H1 (cell line): ENCODE measurements at regions not wholly inside any gene's neighbourhood (a gene's known extent, or its start where the extent isn't known, plus 50 kb on each side); places are given as distances from the start of the nearest gene placed in this dataset.

Experiments
- CTCF ChIA-PET: fragments of 300-600 bp; sonication (Branson Sonifier 250); formaldehyde crosslinking; loops from one replicate; lab custom pipeline; 2021; ENCODE audit not compliant: partially characterized antibody; lab: Charles Lee
- POLR2A ChIA-PET: fragments of 300-600 bp; sonication (Branson Sonifier 250); formaldehyde crosslinking; loops from one replicate; lab custom pipeline; 2021; ENCODE audit warnings: inconsistent platforms; ENCODE audit not compliant: partially characterized antibody; lab: Charles Lee
- DNase-seq, 2 experiments: peaks; one replicate each; pipeline versions ENCODE4 v3.0.0 to v3.0.0-alpha.2; 2010 to 2022; ENCODE audit warnings: low spot score in 2 of 2, low read depth in 1 of 2, mixed read lengths in 1 of 2
- FAIRE-seq: peaks from 2 replicates; lab custom pipeline; 2011; peaks lifted over from hg19 to GRCh38; lab: Jason Lieb, UNC
- H2AFZ ChIP-seq: 2 replicates; pipeline ENCODE4 v1.8.1; 2012; ENCODE audit warnings: low read length, inconsistent platforms
- H2AK5ac ChIP-seq: 2 replicates; pipeline ENCODE4 v1.6.1; 2013; ENCODE audit warnings: low read depth, low read length
- H2BK120ac ChIP-seq: replicated peaks from 2 replicates; pipeline ENCODE3; 2013; ENCODE audit warnings: low read depth, low read length, inconsistent platforms
- H2BK12ac ChIP-seq: 2 replicates; pipeline ENCODE4 v1.6.1; 2013; ENCODE audit warnings: low read depth, low read length
- H2BK15ac ChIP-seq: 2 replicates; pipeline ENCODE4 v1.6.1; 2013; ENCODE audit warnings: low read length
- H2BK20ac ChIP-seq: 2 replicates; pipeline ENCODE4 v1.6.1; 2013; ENCODE audit warnings: low read length
- H2BK5ac ChIP-seq: 2 replicates; pipeline ENCODE4 v1.6.1; 2013; ENCODE audit warnings: low read depth, low read length
- H3K14ac ChIP-seq: 2 replicates; pipeline ENCODE4 v1.6.1; 2013; ENCODE audit warnings: inconsistent platforms; ENCODE audit not compliant: insufficient read length
- H3K18ac ChIP-seq: 2 replicates; pipeline ENCODE4 v1.6.1; 2013; ENCODE audit warnings: low read length; ENCODE audit errors: extremely low read depth
- H3K23ac ChIP-seq: 2 replicates; pipeline ENCODE4 v1.6.1; 2013; ENCODE audit warnings: inconsistent platforms; ENCODE audit not compliant: insufficient read length
- H3K23me2 ChIP-seq: 2 replicates; pipeline ENCODE4 v1.6.1; 2013; ENCODE audit warnings: low read depth, low read length
- H3K27ac ChIP-seq: 2 replicates; pipeline ENCODE4 v1.6.1; 2011; ENCODE audit warnings: low read depth, low read length, inconsistent platforms
- H3K27me3 ChIP-seq, 4 experiments: replicated peaks in 1 of 4; 1 replicate in 1 of 4; 2 replicates in 3 of 4; pipeline versions ENCODE4 v1.6.1 to v1.8.1; 2011 to 2013; ENCODE audit warnings: low read length in 3 of 4, mild to moderate bottlenecking in 3 of 4, inconsistent platforms in 2 of 4, mixed read lengths in 2 of 4, moderate library complexity in 1 of 4; ENCODE audit not compliant: control insufficient read depth in 3 of 4, insufficient read depth in 3 of 4; ENCODE audit errors: extremely low read depth in 1 of 4
- H3K36me3 ChIP-seq, 4 experiments: 2 replicates each; pipeline versions ENCODE4 v1.6.1 to v1.8.1; 2011 to 2013; ENCODE audit warnings: mild to moderate bottlenecking in 4 of 4, low read length in 3 of 4, moderate library complexity in 2 of 4, control low read depth in 1 of 4, inconsistent platforms in 1 of 4; ENCODE audit not compliant: insufficient read depth in 4 of 4, control insufficient read depth in 2 of 4
- H3K4ac ChIP-seq: replicated peaks from 2 replicates; pipeline ENCODE3; 2013; ENCODE audit warnings: low read length, low read depth, mixed read lengths, inconsistent platforms; ENCODE audit not compliant: insufficient read length
- H3K4me1 ChIP-seq, 4 experiments: replicated peaks in 1 of 4; 1 replicate in 1 of 4; 2 replicates in 3 of 4; pipeline versions ENCODE4 v1.6.1 to v1.8.1; 2011 to 2013; ENCODE audit warnings: low read length in 3 of 4, inconsistent platforms in 2 of 4, mixed read lengths in 1 of 4; ENCODE audit not compliant: insufficient read depth in 4 of 4, control insufficient read depth in 3 of 4
- H3K4me2 ChIP-seq, 2 experiments: 2 replicates each; pipeline versions ENCODE4 v1.6.1 to v1.8.1; 2011 to 2013; ENCODE audit warnings: low read depth in 2 of 2, low read length in 2 of 2, control low read depth in 1 of 2, inconsistent platforms in 1 of 2, mild to moderate bottlenecking in 1 of 2; ENCODE audit not compliant: insufficient read depth in 1 of 2
- H3K4me3 ChIP-seq, 4 experiments: fragments of 200-600, 300-600 bp in 1 of 4; sonication (generic), shearing (Covaris generic), sonication (Bioruptor Twin) in 1 of 4; 2 replicates each; pipeline versions ENCODE4 v1.5.1 to v1.8.1; 2011 to 2016; ENCODE audit warnings: low read length in 4 of 4, low read depth in 3 of 4, control low read depth in 2 of 4, inconsistent platforms in 2 of 4, mild to moderate bottlenecking in 2 of 4, mixed read lengths in 1 of 4, moderate library complexity in 1 of 4; ENCODE audit not compliant: insufficient read depth in 2 of 4; ENCODE audit errors: extremely low read depth in 1 of 4
- H3K56ac ChIP-seq: replicated peaks from 2 replicates; pipeline ENCODE3; 2013; ENCODE audit warnings: low read depth, mild to moderate bottlenecking, mixed read lengths, low read length, inconsistent platforms; ENCODE audit not compliant: insufficient read length
- H3K79me1 ChIP-seq: 2 replicates; pipeline ENCODE4 v1.6.1; 2013; ENCODE audit warnings: low read depth, low read length, control low read depth
- H3K79me2 ChIP-seq, 2 experiments: 2 replicates each; pipeline versions ENCODE4 v1.6.1 to v1.8.1; 2012 to 2013; ENCODE audit warnings: low read length in 2 of 2, mild to moderate bottlenecking in 2 of 2, inconsistent platforms in 1 of 2; ENCODE audit not compliant: insufficient read depth in 2 of 2, control insufficient read depth in 1 of 2
- H3K9ac ChIP-seq, 4 experiments: replicated peaks in 1 of 4; 1 replicate in 1 of 4; 2 replicates in 3 of 4; pipeline versions ENCODE4 v1.6.1 to v1.8.1; 2011 to 2013; ENCODE audit warnings: low read depth in 3 of 4, low read length in 3 of 4, control low read depth in 2 of 4, mild to moderate bottlenecking in 2 of 4, moderate library complexity in 2 of 4, inconsistent platforms in 1 of 4; ENCODE audit errors: extremely low read depth in 1 of 4
- H3K9me3 ChIP-seq, 2 experiments: 2 replicates each; pipeline versions ENCODE4 v1.6.1 to v1.8.1; 2012 to 2013; ENCODE audit warnings: mild to moderate bottlenecking in 2 of 2, moderate library complexity in 2 of 2, control low read depth in 1 of 2, inconsistent platforms in 1 of 2, low read depth in 1 of 2, low read length in 1 of 2, mixed read lengths in 1 of 2; ENCODE audit not compliant: insufficient read depth in 2 of 2
- H4K20me1 ChIP-seq, 2 experiments: replicated peaks in 1 of 2; 2 replicates each; pipeline versions ENCODE3 to v1.8.1; 2011 to 2013; ENCODE audit warnings: inconsistent platforms in 2 of 2, low read length in 2 of 2, mild to moderate bottlenecking in 1 of 2; ENCODE audit not compliant: insufficient read depth in 2 of 2, control insufficient read depth in 1 of 2
- H4K5ac ChIP-seq: 2 replicates; pipeline ENCODE4 v1.6.1; 2013; ENCODE audit warnings: low read length, low read depth, mixed read lengths, inconsistent platforms; ENCODE audit not compliant: insufficient read length
- H4K8ac ChIP-seq: 2 replicates; pipeline ENCODE4 v1.8.0; 2013; ENCODE audit warnings: mild to moderate bottlenecking, moderate library complexity, low read length, inconsistent platforms; ENCODE audit not compliant: insufficient read depth; ENCODE audit errors: extremely low read depth
- H4K91ac ChIP-seq: replicated peaks from 2 replicates; pipeline ENCODE3; 2013; ENCODE audit warnings: low read length, mixed read lengths, inconsistent platforms; ENCODE audit not compliant: insufficient read length
- HDAC6 ChIP-seq: IDR thresholded peaks from one replicate; pipeline ENCODE4 v1.7.1; 2012; ENCODE audit warnings: low read depth, mild to moderate bottlenecking, inconsistent platforms, low read length, moderate library complexity
- KDM1A ChIP-seq: fragments of 200-600, 300-600 bp; sonication (generic); IDR thresholded peaks from 2 replicates; pipeline ENCODE4 v1.7.1; 2016; ENCODE audit warnings: mild to moderate bottlenecking, low read length, borderline replicate concordance
- WGBS, 2 experiments: shearing (Covaris generic) in 1 of 2; methylation state at CpG; one replicate each; pipeline versions ENCODE4 v1.1.6 to v1.1.7; 2013 to 2015; ENCODE audit warnings: low lambda C conversion rate in 2 of 2, mixed read lengths in 2 of 2, inconsistent platforms in 1 of 2, low coverage in 1 of 2, missing lambda C conversion rate in 1 of 2; ENCODE audit not compliant: insufficient replicate concordance in 2 of 2, insufficient coverage in 1 of 2, insufficient read length in 1 of 2; ENCODE audit errors: extremely low coverage in 1 of 2, missing lambda C conversion rate in 1 of 2; 5-methylcytosine and 5-hydroxymethylcytosine counted together

- peaks cover 0 to 20% (median 11%) of the 10 kb centered on the region in 4 experiments; a peak in 6 of 7 replicates for H3K4me1 ChIP-seq
Measured at GRCh38 chr6:43912116-43912577, 142.1 kb downstream of the VEGFA start.

More at GRCh38 chr6:43912116-43912577, 142.1 kb downstream of the VEGFA start:
- Histone ChIP-seq H2BK120ac (no peak overlapping the region), H3K56ac (no peak overlapping the region), H3K79me2 (no peaks in the 10 kb centered on the region), H4K20me1 (no peaks in the 10 kb centered on the region), H2BK12ac (peak overlapping the region; percentile 75; the same call in 1 of the 2 replicates), H2AFZ (no peak overlapping the region), H4K8ac (no peak overlapping the region), H3K14ac (no peak overlapping the region), H3K23ac (no peak overlapping the region), H3K27me3 (no peaks in the 10 kb centered on the region), H3K79me1 (no peaks in the 10 kb centered on the region), H3K23me2 (no peaks in the 10 kb centered on the region), H2BK15ac (peak overlapping the region; percentile 65; the same call in 1 of the 2 replicates), H3K18ac (peak overlapping the region; percentile 9; the same call in 1 of the 2 replicates), H3K4me3 (no peak overlapping the region), H3K9me3 (no peaks in the 10 kb centered on the region), H3K4ac (no peak overlapping the region), H2BK20ac (peak overlapping the region; percentile 89; the same call in 1 of the 2 replicates), H4K5ac (no peak overlapping the region), H3K9ac (no peak overlapping the region), H2AK5ac (peak overlapping the region; percentile 20; the same call in 1 of the 2 replicates), H3K36me3 (no peaks in the 10 kb centered on the region), H3K4me2 (peak overlapping the region in 1 of 2 experiments; percentile 25; a peak in 1 of 4 replicates), H3K27ac (no peak overlapping the region), H2BK5ac (no peak overlapping the region), H4K91ac (peak overlapping the region; percentile 20)
- DNase-seq (no peak), FAIRE-seq (no peak)
- 89% methylated on average over 7 of the region's 7 CpGs; no CpG with 5 or more reads in 1 of the 2 experiments for WGBS, 2 experiments
- ChIA-PET POLR2A (interaction anchor here (1.0 to 3.0 kb wide), 7 partner anchors 8 to 130 kb away, joined by 3 to 32 read pairs (median 4); no protein-coding TSS in a partner anchor), CTCF (interaction anchor here (1.0 to 6.7 kb wide), 12 partner anchors 11 to 167 kb away, joined by 4 to 42 read pairs (median 6); partner anchors contain the start of gene VEGFA)
- TF ChIP-seq KDM1A (peak; percentile 34; the same call in 1 of the 2 replicates), HDAC6 (no peak)
